ENCODE measurements at regions not wholly inside any gene's neighbourhood (a gene's known extent, or its start where the extent isn't known, plus 50 kb on each side); places are given as distances from the start of the nearest gene placed in this dataset.

DNA sequence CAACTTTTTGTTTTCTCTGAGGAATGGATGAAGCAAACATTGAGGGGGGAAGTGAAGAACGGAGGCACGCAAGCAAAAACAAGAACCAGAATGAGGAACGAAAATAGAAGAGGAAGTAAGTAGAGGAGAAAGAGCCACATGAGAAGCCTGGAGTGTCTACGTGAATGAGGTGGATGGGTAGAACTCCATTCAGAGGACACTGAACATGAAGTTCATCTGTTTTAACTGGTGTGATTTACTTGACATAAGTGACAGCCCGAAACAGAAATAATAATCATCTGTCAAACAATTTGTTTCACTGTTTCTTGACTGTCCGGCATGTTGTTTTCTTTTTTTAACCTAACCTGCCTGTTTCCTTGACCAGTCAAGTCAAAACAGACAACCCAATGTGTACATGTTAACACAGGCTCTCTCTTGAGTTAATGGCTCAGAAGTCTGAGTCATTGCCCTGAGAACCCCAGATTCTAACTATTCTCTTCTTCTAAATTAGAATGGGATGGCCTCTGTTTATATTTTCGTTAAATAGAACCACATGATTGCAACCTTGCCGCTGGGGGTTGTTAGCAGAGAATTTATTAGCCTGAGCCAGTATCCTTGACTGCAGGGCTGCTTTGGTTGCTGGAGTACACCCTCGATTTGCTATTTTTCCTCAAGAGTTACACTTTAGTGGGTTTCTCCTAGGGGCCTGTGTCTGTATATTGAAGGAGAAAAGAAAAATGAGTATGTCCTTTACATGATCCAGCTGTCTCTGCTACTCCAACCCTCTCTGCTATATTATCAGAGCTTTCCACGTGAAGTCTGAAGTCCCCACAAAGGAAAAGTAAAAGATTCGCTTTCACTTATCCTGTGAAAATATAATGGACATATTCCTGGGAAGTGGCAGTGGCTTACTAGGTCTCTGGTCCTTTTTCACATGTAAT, 151.7 kb downstream of the ZC3H11B start:
- Histone ChIP-seq H3K36me3 (ENCODE audit: low read depth) (no peaks in the 10 kb centered on the region), H3F3A (ENCODE audit: insufficient read depth, low read depth) (no peaks in the 10 kb centered on the region), H3K4me2 (no peak overlapping the region), H3K9me2 (ENCODE audit: insufficient read depth) (no peaks in the 10 kb centered on the region), H3K9me3 (ENCODE audit: insufficient read depth, low read depth) (no peaks in the 10 kb centered on the region), H3K4me3 (no peak overlapping the region), H3K27ac (no peak overlapping the region), H3K4me1 (replicated peaks; ENCODE audit: insufficient read depth) (no peaks in the 10 kb centered on the region), H2AFZ (no peak overlapping the region), H4K20me1 (ENCODE audit: insufficient read depth) (no peaks in the 10 kb centered on the region), H3K79me2 (ENCODE audit: low read depth) (no peaks in the 10 kb centered on the region), H3K27me3 (ENCODE audit: insufficient read depth, low read depth) (no peaks in the 10 kb centered on the region)
- no TSS peak for BruUV-seq (replicated peaks)
- no peak for DNase-seq
- ChIA-PET POLR2A (ENCODE audit: unreplicated experiment) (no interaction called here), CTCF (no interaction called here)
- intact Hi-C loops (cut with micrococcal nuclease; ENCODE audit: unreplicated experiment): no loop called here
- TF ChIP-seq, protein P1, sequence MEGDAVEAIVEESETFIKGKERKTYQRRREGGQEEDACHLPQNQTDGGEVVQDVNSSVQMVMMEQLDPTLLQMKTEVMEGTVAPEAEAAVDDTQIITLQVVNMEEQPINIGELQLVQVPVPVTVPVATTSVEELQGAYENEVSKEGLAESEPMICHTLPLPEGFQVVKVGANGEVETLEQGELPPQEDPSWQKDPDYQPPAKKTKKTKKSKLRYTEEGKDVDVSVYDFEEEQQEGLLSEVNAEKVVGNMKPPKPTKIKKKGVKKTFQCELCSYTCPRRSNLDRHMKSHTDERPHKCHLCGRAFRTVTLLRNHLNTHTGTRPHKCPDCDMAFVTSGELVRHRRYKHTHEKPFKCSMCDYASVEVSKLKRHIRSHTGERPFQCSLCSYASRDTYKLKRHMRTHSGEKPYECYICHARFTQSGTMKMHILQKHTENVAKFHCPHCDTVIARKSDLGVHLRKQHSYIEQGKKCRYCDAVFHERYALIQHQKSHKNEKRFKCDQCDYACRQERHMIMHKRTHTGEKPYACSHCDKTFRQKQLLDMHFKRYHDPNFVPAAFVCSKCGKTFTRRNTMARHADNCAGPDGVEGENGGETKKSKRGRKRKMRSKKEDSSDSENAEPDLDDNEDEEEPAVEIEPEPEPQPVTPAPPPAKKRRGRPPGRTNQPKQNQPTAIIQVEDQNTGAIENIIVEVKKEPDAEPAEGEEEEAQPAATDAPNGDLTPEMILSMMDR (conservative IDR thresholded peaks at IDR 0.05): no peak
- TF ChIP-seq EZH2 (IDR thresholded peaks at IDR 0.05; ENCODE audit: low read depth): no peak

DNA sequence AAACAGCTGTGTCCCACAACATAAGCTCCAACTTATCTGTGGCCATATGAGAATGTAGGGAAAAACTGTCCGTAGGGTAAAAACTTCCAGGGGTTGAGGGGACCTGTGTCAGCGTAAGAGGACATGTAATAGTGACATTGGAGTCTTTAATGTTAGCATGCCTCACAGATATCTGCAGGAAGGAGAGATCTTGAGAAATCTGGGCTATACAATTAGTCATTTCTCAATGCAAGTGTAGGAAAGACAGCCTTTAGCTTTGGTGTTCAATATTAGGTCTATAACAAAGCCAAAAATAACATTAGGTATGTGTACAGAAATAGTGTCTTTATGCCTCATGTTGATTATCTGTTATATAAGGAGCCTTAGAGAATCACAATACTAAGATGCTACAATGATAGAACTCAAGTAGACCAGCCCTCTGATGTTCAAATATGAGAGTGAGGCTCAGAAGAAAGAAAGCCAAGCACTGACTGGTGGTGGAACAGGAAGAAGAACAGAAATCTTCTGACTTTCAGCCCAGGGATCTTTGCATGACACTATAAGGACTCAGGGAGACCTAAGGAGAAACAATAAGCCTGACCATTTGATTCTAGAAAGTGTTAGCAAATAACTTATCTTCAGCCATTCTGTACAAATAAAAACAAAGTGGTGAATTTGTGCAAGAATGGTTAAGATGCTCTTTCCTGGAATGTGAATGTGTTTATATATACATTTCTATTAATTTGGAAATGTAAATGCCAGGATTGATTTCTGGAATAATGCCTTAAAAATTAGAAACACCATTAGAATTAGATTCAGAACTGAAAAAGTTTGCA, 152.6 kb downstream of the ZC3H11B start:
- no peaks in the 10 kb centered on the region for H3K4me1 ChIP-seq (replicated peaks; ENCODE audit: insufficient read depth)
- DNase-seq: no peak
- no peak overlapping the region for H3K27ac ChIP-seq
- no peak for TF ChIP-seq EZH2 (IDR thresholded peaks at IDR 0.05; ENCODE audit: low read depth)
- TF ChIP-seq, protein P1 (conservative IDR thresholded peaks at IDR 0.05): no peak
- intact Hi-C loops (cut with micrococcal nuclease; ENCODE audit: unreplicated experiment): no loop called here
- BruUV-seq (replicated peaks): no TSS peak
- no peak overlapping the region for H3K4me2 ChIP-seq
- H3K27me3 ChIP-seq (ENCODE audit: insufficient read depth, low read depth): no peaks in the 10 kb centered on the region
- H3F3A ChIP-seq (ENCODE audit: insufficient read depth, low read depth): no peaks in the 10 kb centered on the region
- no peaks in the 10 kb centered on the region for H4K20me1 ChIP-seq (ENCODE audit: insufficient read depth)
- POLR2A ChIA-PET (ENCODE audit: unreplicated experiment): interaction anchor here (0.7 kb wide), 1 partner anchor 456 kb away, joined by 4 read pairs; no protein-coding TSS in a partner anchor
- no peaks in the 10 kb centered on the region for H3K9me3 ChIP-seq (ENCODE audit: insufficient read depth, low read depth)
- H2AFZ ChIP-seq: no peak overlapping the region
- no peaks in the 10 kb centered on the region for H3K36me3 ChIP-seq (ENCODE audit: low read depth)
- no peaks in the 10 kb centered on the region for H3K9me2 ChIP-seq (ENCODE audit: insufficient read depth)
- H3K4me3 ChIP-seq: no peak overlapping the region
- CTCF ChIA-PET: no interaction called here
- no peaks in the 10 kb centered on the region for H3K79me2 ChIP-seq (ENCODE audit: low read depth)

DNA sequence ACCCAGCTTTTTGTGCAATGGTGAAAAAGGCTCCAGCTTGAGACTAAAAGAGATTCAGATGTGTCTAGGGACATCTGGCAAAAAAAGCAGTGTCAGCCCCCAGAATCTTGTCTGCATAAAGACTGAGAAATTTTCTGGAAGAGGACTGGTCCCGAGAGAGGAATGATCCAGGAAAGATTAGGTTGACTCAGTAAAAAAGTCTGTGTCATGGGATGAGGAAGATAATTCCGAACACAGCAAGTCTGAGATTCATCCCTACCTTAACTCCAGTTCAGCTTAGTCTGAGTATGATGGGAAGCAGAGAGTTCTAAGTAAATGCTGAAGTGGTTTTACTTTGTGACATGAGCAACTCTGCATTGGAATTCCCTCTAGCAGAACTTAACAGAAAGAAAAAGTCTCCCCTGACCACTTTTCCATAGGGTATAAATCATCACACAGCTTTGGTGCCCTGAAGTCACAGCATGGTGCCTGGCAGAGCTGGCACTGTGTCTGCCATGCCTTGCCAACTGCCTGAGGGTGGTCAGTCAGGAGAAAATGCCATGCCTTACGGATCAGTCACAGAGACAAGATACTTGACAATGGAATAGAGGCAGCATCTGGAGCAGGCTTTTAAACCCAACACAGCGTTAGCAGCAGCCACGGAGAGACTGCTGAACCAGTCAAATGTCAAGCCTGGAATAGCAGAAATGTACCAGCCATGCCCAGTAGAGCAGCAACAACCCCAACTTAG, 153.4 kb downstream of the ZC3H11B start:
- BruUV-seq (replicated peaks): no TSS peak
- Histone ChIP-seq H3K9me2 (ENCODE audit: insufficient read depth) (no peaks in the 10 kb centered on the region), H3K27me3 (ENCODE audit: insufficient read depth, low read depth) (no peaks in the 10 kb centered on the region), H3K4me1 (replicated peaks; ENCODE audit: insufficient read depth) (no peaks in the 10 kb centered on the region), H3K4me2 (no peak overlapping the region), H3K27ac (no peak overlapping the region), H3K4me3 (no peak overlapping the region), H3K79me2 (ENCODE audit: low read depth) (no peaks in the 10 kb centered on the region), H3K9me3 (ENCODE audit: insufficient read depth, low read depth) (no peaks in the 10 kb centered on the region), H3F3A (ENCODE audit: insufficient read depth, low read depth) (no peaks in the 10 kb centered on the region), H4K20me1 (ENCODE audit: insufficient read depth) (no peaks in the 10 kb centered on the region), H3K36me3 (ENCODE audit: low read depth) (no peaks in the 10 kb centered on the region), H2AFZ (no peak overlapping the region)
- ChIA-PET POLR2A (ENCODE audit: unreplicated experiment) (interaction anchor here (0.6 to 0.7 kb wide), 2 partner anchors 455 to 643 kb away, joined by 4 to 12 read pairs; no protein-coding TSS in a partner anchor), CTCF (no interaction called here)
- TF ChIP-seq, protein P1 (conservative IDR thresholded peaks at IDR 0.05): no peak
- TF ChIP-seq EZH2 (IDR thresholded peaks at IDR 0.05; ENCODE audit: low read depth): no peak
- intact Hi-C loops (cut with micrococcal nuclease; ENCODE audit: unreplicated experiment): no loop called here
- no peak for DNase-seq
